ENCODE measurements at regions not wholly inside any gene's neighbourhood (a gene's known extent, or its start where the extent isn't known, plus 50 kb on each side); places are given as distances from the start of the nearest gene placed in this dataset.

DNA sequence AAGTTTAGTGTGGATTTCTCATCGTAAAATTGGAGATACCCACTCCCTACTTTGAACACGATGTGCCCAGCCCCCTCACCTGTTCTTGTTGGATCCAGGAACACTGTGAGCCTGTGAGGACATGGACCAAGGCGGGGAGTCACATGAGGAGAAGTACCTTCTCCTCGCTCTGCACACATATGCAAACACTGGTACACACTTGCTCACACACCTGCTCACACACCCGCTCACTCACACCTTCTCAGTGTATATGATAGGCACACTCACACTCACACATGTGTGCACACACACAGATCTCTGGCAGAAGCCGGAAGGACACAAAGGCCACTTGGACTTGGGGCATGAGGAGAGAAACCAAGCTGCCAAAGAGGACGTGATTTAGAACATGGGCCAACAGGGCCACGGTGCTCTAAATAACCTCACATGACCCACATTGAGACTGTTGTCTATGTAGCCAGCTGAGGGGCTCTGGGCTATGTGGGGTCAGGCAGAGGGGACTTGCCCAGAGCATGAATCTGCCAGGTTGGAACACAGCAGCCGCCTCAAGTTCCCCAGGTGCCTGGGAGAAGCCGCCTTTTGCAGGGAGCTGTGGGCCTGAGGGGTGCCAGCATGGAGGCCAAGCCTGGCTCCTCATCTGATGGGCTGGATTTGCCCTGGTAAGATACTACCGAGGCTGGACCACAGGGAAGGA is 283.0 kb upstream of the IRX4 start:
- no peaks in the 10 kb centered on the region for H3K9me3 ChIP-seq (ENCODE audit: low read length)
- H3K9me2 ChIP-seq (ENCODE audit: insufficient read depth, low read length), result no peaks in the 10 kb centered on the region
- no peaks in the 10 kb centered on the region for H3K36me3 ChIP-seq (ENCODE audit: insufficient read depth, low read length)
- H3K4me2 ChIP-seq (ENCODE audit: low read length), result no peak overlapping the region
- no peak overlapping the region for H2AFZ ChIP-seq (ENCODE audit: low read depth, low read length)
- H4K20me1 ChIP-seq (ENCODE audit: insufficient read depth), result no peaks in the 10 kb centered on the region
- H3K27me3 ChIP-seq (ENCODE audit: insufficient read depth, low read depth, low read length), result no peaks in the 10 kb centered on the region
- no peak overlapping the region for H3K9ac ChIP-seq (ENCODE audit: low read length)
- no peaks in the 10 kb centered on the region for H3F3A ChIP-seq (ENCODE audit: insufficient read depth, low read length, poor library complexity, severe bottlenecking)
- no peak for TF ChIP-seq TAF1 (IDR thresholded peaks at IDR 0.05; ENCODE audit: low read depth)
- TF ChIP-seq RAD21 (conservative IDR thresholded peaks at IDR 0.05), result no peak
- TF ChIP-seq POLR2AphosphoS5 (IDR thresholded peaks at IDR 0.05), result no peak
- no peak overlapping the region for H3K27ac ChIP-seq (ENCODE audit: low read length)
- no peaks in the 10 kb centered on the region for H3K79me2 ChIP-seq (replicated peaks; ENCODE audit: insufficient read depth, low read length)
- H3K4me3 ChIP-seq (ENCODE audit: low read length), result no peak overlapping the region

DNA sequence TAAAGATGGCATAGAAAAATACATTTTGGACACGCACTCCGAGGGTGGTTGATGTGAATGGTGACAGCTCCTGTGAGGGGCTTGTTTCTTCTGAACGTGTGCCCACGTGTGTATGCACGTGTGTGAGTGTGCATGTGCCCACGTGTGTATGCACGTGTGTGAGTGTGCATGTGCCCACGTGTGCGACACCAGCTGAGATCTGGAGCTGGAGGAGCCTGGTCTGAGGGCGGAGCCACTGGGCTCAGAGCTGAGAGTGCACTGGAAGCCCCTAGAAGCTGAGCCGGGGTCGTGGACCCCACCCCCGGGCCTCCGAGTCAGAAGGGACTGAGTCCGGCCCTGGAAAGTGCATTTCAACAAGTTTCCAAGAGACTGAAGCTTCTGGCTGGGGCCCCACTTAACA is 282.5 kb upstream of the IRX4 start:
- no peak for TF ChIP-seq MXI1 (conservative IDR thresholded peaks at IDR 0.05; ENCODE audit: poor library complexity, severe bottlenecking)
- TF ChIP-seq SMC3 (conservative IDR thresholded peaks at IDR 0.05; ENCODE audit: poor library complexity), result no peak
- TF ChIP-seq POLR2AphosphoS5 (IDR thresholded peaks at IDR 0.05), result no peak
- TF ChIP-seq, protein P1, sequence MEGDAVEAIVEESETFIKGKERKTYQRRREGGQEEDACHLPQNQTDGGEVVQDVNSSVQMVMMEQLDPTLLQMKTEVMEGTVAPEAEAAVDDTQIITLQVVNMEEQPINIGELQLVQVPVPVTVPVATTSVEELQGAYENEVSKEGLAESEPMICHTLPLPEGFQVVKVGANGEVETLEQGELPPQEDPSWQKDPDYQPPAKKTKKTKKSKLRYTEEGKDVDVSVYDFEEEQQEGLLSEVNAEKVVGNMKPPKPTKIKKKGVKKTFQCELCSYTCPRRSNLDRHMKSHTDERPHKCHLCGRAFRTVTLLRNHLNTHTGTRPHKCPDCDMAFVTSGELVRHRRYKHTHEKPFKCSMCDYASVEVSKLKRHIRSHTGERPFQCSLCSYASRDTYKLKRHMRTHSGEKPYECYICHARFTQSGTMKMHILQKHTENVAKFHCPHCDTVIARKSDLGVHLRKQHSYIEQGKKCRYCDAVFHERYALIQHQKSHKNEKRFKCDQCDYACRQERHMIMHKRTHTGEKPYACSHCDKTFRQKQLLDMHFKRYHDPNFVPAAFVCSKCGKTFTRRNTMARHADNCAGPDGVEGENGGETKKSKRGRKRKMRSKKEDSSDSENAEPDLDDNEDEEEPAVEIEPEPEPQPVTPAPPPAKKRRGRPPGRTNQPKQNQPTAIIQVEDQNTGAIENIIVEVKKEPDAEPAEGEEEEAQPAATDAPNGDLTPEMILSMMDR (IDR thresholded peaks at IDR 0.05; ENCODE audit: poor library complexity, severe bottlenecking), result no peak
- TF ChIP-seq EZH2 (IDR thresholded peaks at IDR 0.05; ENCODE audit: borderline replicate concordance, insufficient read depth, low read length, poor library complexity, severe bottlenecking), result no peak
- TF ChIP-seq, protein P2, sequence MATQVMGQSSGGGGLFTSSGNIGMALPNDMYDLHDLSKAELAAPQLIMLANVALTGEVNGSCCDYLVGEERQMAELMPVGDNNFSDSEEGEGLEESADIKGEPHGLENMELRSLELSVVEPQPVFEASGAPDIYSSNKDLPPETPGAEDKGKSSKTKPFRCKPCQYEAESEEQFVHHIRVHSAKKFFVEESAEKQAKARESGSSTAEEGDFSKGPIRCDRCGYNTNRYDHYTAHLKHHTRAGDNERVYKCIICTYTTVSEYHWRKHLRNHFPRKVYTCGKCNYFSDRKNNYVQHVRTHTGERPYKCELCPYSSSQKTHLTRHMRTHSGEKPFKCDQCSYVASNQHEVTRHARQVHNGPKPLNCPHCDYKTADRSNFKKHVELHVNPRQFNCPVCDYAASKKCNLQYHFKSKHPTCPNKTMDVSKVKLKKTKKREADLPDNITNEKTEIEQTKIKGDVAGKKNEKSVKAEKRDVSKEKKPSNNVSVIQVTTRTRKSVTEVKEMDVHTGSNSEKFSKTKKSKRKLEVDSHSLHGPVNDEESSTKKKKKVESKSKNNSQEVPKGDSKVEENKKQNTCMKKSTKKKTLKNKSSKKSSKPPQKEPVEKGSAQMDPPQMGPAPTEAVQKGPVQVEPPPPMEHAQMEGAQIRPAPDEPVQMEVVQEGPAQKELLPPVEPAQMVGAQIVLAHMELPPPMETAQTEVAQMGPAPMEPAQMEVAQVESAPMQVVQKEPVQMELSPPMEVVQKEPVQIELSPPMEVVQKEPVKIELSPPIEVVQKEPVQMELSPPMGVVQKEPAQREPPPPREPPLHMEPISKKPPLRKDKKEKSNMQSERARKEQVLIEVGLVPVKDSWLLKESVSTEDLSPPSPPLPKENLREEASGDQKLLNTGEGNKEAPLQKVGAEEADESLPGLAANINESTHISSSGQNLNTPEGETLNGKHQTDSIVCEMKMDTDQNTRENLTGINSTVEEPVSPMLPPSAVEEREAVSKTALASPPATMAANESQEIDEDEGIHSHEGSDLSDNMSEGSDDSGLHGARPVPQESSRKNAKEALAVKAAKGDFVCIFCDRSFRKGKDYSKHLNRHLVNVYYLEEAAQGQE (IDR thresholded peaks at IDR 0.05; ENCODE audit: borderline replicate concordance), result no peak
- Histone ChIP-seq H3F3A (ENCODE audit: insufficient read depth, low read length, poor library complexity, severe bottlenecking) (no peaks in the 10 kb centered on the region), H3K4me3 (ENCODE audit: low read length) (no peak overlapping the region), H3K79me2 (replicated peaks; ENCODE audit: insufficient read depth, low read length) (no peaks in the 10 kb centered on the region), H3K36me3 (ENCODE audit: insufficient read depth, low read length) (no peaks in the 10 kb centered on the region), H3K4me2 (ENCODE audit: low read length) (no peak overlapping the region), H3K27ac (ENCODE audit: low read length) (no peak overlapping the region), H3K9ac (ENCODE audit: low read length) (no peak overlapping the region), H2AFZ (ENCODE audit: low read depth, low read length) (no peak overlapping the region), H4K20me1 (ENCODE audit: insufficient read depth) (no peaks in the 10 kb centered on the region), H3K9me3 (ENCODE audit: low read length) (no peaks in the 10 kb centered on the region), H3K9me2 (ENCODE audit: insufficient read depth, low read length) (no peaks in the 10 kb centered on the region), H3K27me3 (ENCODE audit: insufficient read depth, low read depth, low read length) (no peaks in the 10 kb centered on the region)

DNA sequence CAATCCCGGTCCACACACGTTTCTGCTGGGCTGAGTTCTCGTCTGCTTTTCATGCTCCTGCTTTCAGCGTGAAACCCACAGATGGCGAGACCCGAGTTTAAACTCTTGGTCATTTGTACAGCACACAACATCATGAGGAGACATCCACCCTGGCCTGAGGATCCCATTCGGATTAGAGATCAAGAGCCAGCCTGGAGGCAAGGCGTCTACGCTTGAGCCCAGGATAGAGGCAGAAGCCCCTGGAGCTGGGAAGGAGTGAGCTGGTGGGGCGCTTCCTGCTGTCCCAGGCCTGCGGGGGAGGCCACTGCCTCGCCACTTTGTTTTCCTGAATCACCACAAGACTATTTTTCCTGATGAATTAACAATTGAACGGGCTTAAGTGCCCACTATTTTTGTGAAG is 281.9 kb upstream of the IRX4 start:
- no peak overlapping the region for H3K27ac ChIP-seq (ENCODE audit: low read length)
- no peak overlapping the region for H3K4me2 ChIP-seq (ENCODE audit: low read length)
- H3K79me2 ChIP-seq (replicated peaks; ENCODE audit: insufficient read depth, low read length), result no peaks in the 10 kb centered on the region
- no peak for TF ChIP-seq POLR2AphosphoS5 (IDR thresholded peaks at IDR 0.05)
- no peak for TF ChIP-seq EP300 (conservative IDR thresholded peaks at IDR 0.05; ENCODE audit: poor library complexity, severe bottlenecking)
- no peak for TF ChIP-seq MXI1 (conservative IDR thresholded peaks at IDR 0.05; ENCODE audit: poor library complexity, severe bottlenecking)
- TF ChIP-seq, protein P2 (IDR thresholded peaks at IDR 0.05; ENCODE audit: borderline replicate concordance), result no peak
- TF ChIP-seq RAD21 (conservative IDR thresholded peaks at IDR 0.05), result no peak
- TF ChIP-seq EZH2 (IDR thresholded peaks at IDR 0.05; ENCODE audit: borderline replicate concordance, insufficient read depth, low read length, poor library complexity, severe bottlenecking), result no peak
- TF ChIP-seq SMC3 (conservative IDR thresholded peaks at IDR 0.05; ENCODE audit: poor library complexity), result no peak
- no peak for TF ChIP-seq TAF1 (IDR thresholded peaks at IDR 0.05; ENCODE audit: low read depth)
- TF ChIP-seq, protein P1 (IDR thresholded peaks at IDR 0.05; ENCODE audit: poor library complexity, severe bottlenecking), result no peak
- H3K4me3 ChIP-seq (ENCODE audit: low read length), result no peak overlapping the region
- H2AFZ ChIP-seq (ENCODE audit: low read depth, low read length), result no peak overlapping the region
- H3K9me2 ChIP-seq (ENCODE audit: insufficient read depth, low read length), result no peaks in the 10 kb centered on the region
- no peaks in the 10 kb centered on the region for H3K27me3 ChIP-seq (ENCODE audit: insufficient read depth, low read depth, low read length)
- no peak overlapping the region for H3K9ac ChIP-seq (ENCODE audit: low read length)
- H4K20me1 ChIP-seq (ENCODE audit: insufficient read depth), result no peaks in the 10 kb centered on the region
- no peaks in the 10 kb centered on the region for H3K9me3 ChIP-seq (ENCODE audit: low read length)
- no peaks in the 10 kb centered on the region for H3F3A ChIP-seq (ENCODE audit: insufficient read depth, low read length, poor library complexity, severe bottlenecking)
- no peaks in the 10 kb centered on the region for H3K36me3 ChIP-seq (ENCODE audit: insufficient read depth, low read length)

Data from neural cell (in vitro differentiated cells).